H9 (cell line): ENCODE measurements at regions not wholly inside any gene's neighbourhood (a gene's known extent, or its start where the extent isn't known, plus 50 kb on each side); places are given as distances from the start of the nearest gene placed in this dataset.
"Not testable (repeated sequence)": the region's sequence is repeated elsewhere in the genome, so short reads cannot be mapped to it uniquely, and the experiment has no call there.

ENCODE experiments used
- DNase-seq: peaks from one replicate; pipeline ENCODE4 v3.0.0-alpha.2; 2017
- H2AFZ ChIP-seq: one replicate; pipeline ENCODE4 v1.6.1; 2013; ENCODE audit warnings: mild to moderate bottlenecking, low read length, control low read depth, moderate library complexity
- H2AK5ac ChIP-seq: 2 replicates; pipeline ENCODE4 v1.6.1; 2013; ENCODE audit warnings: low read length, control low read depth, mixed read lengths; ENCODE audit not compliant: insufficient read length
- H2BK120ac ChIP-seq: one replicate; pipeline ENCODE4 v1.6.1; 2013; ENCODE audit warnings: low read depth, mild to moderate bottlenecking, low read length, control low read depth, inconsistent platforms; ENCODE audit not compliant: poor library complexity, severe bottlenecking
- H2BK12ac ChIP-seq: 2 replicates; pipeline ENCODE4 v1.6.1; 2013; ENCODE audit warnings: low read length, control low read depth, mixed read lengths, low read depth; ENCODE audit not compliant: insufficient read length
- H2BK15ac ChIP-seq: 2 replicates; pipeline ENCODE4 v1.6.1; 2013; ENCODE audit warnings: low read depth, low read length, control low read depth
- H2BK20ac ChIP-seq: one replicate; pipeline ENCODE4 v1.6.1; 2013; ENCODE audit warnings: low read depth, mild to moderate bottlenecking, low read length, control low read depth, inconsistent platforms; ENCODE audit not compliant: poor library complexity, severe bottlenecking
- H2BK5ac ChIP-seq: 2 replicates; pipeline ENCODE4 v1.6.1; 2013; ENCODE audit warnings: low read length, control low read depth, mixed read lengths; ENCODE audit not compliant: insufficient read length
- H3K14ac ChIP-seq: 2 replicates; pipeline ENCODE4 v1.6.1; 2013; ENCODE audit warnings: low read length, control low read depth; ENCODE audit not compliant: insufficient read depth
- H3K18ac ChIP-seq: 2 replicates; pipeline ENCODE4 v1.6.1; 2013; ENCODE audit warnings: low read depth, mild to moderate bottlenecking, mixed read lengths, low read length, control low read depth; ENCODE audit not compliant: insufficient read length
- H3K23ac ChIP-seq: 2 replicates; pipeline ENCODE4 v1.6.1; 2013; ENCODE audit warnings: low read length, control low read depth, mixed read lengths, low read depth; ENCODE audit not compliant: insufficient read length
- H3K23me2 ChIP-seq: 2 replicates; pipeline ENCODE4 v1.6.1; 2013; ENCODE audit warnings: low read depth, mild to moderate bottlenecking, mixed read lengths, low read length, control low read depth; ENCODE audit not compliant: insufficient read length, poor library complexity, severe bottlenecking
- H3K27ac ChIP-seq: 2 replicates; pipeline ENCODE4 v1.5.1; 2013; ENCODE audit warnings: low read length, control low read depth, mixed read lengths, low read depth; ENCODE audit not compliant: insufficient read length
- H3K27me3 ChIP-seq: 2 replicates; pipeline ENCODE4 v1.6.1; 2013; ENCODE audit warnings: low read length, control low read depth, inconsistent platforms; ENCODE audit not compliant: insufficient read depth
- H3K4ac ChIP-seq: 2 replicates; pipeline ENCODE4 v1.6.1; 2013; ENCODE audit warnings: low read depth, mild to moderate bottlenecking, control low read depth, inconsistent platforms, low read length, moderate library complexity
- H3K4me1 ChIP-seq: 2 replicates; pipeline ENCODE4 v1.6.1; 2013; ENCODE audit warnings: low read length, control low read depth, inconsistent platforms; ENCODE audit not compliant: insufficient read depth
- H3K4me2 ChIP-seq: 2 replicates; pipeline ENCODE4 v1.6.1; 2013; ENCODE audit warnings: low read length, control low read depth, mixed read lengths; ENCODE audit not compliant: insufficient read length, insufficient read depth
- H3K56ac ChIP-seq: 2 replicates; pipeline ENCODE4 v1.6.1; 2013; ENCODE audit warnings: low read depth, mild to moderate bottlenecking, mixed read lengths, low read length, control low read depth; ENCODE audit not compliant: insufficient read length
- H3K79me1 ChIP-seq: 2 replicates; pipeline ENCODE4 v1.6.1; 2013; ENCODE audit warnings: low read depth, mild to moderate bottlenecking, moderate library complexity, low read length, control low read depth, inconsistent platforms; ENCODE audit not compliant: insufficient read depth, poor library complexity, severe bottlenecking
- H3K79me2 ChIP-seq: 2 replicates; pipeline ENCODE4 v1.6.1; 2013; ENCODE audit warnings: low read length, control low read depth, inconsistent platforms; ENCODE audit not compliant: insufficient read depth
- H3K9ac ChIP-seq: 2 replicates; pipeline ENCODE4 v1.6.1; 2013; ENCODE audit warnings: low read length, control low read depth, mixed read lengths; ENCODE audit not compliant: insufficient read length; ENCODE audit errors: extremely low read depth
- H3K9me3 ChIP-seq: one replicate; pipeline ENCODE4 v1.6.1; 2013; ENCODE audit warnings: low read depth, low read length, inconsistent platforms; ENCODE audit not compliant: control insufficient read depth
- H3T11ph ChIP-seq: one replicate; pipeline ENCODE4 v1.6.1; 2013; ENCODE audit warnings: mild to moderate bottlenecking, low read length, control low read depth, inconsistent platforms
- H4K20me1 ChIP-seq: one replicate; pipeline ENCODE4 v1.6.1; 2013; ENCODE audit not compliant: control insufficient read depth, insufficient read length, insufficient read depth
- H4K5ac ChIP-seq: 2 replicates; pipeline ENCODE4 v1.6.1; 2013; ENCODE audit warnings: low read depth, mild to moderate bottlenecking, mixed read lengths, low read length, control low read depth; ENCODE audit not compliant: insufficient read length
- H4K8ac ChIP-seq: replicated peaks from 2 replicates; pipeline ENCODE4 v1.6.1; 2013; ENCODE audit warnings: low read length, control low read depth, mixed read lengths, low read depth; ENCODE audit not compliant: insufficient read length
- H4K91ac ChIP-seq: 2 replicates; pipeline ENCODE4 v1.6.1; 2013; ENCODE audit warnings: low read depth, mild to moderate bottlenecking, moderate library complexity, mixed read lengths, low read length, control low read depth; ENCODE audit not compliant: insufficient read length
- H3K27ac Mint-ChIP-seq, 3 experiments: 2 replicates in 2 of 3; 3 replicates in 1 of 3; pipeline ENCODE4 v1.8.0; 2020 to 2021; ENCODE audit warnings: mixed read lengths in 3 of 3, mild to moderate bottlenecking in 1 of 3, moderate library complexity in 1 of 3
- H3K27me3 Mint-ChIP-seq: 2 replicates; pipeline ENCODE4 v1.8.0; 2021; ENCODE audit warnings: low read depth, mild to moderate bottlenecking, moderate library complexity, mixed read lengths
- H3K36me3 Mint-ChIP-seq, 3 experiments: 2 replicates in 2 of 3; 3 replicates in 1 of 3; pipeline ENCODE4 v1.8.0; 2020 to 2021; ENCODE audit warnings: low read depth in 3 of 3, mixed read lengths in 3 of 3; ENCODE audit not compliant: insufficient read depth in 1 of 3
- H3K4me1 Mint-ChIP-seq, 2 experiments: 2 replicates each; pipeline ENCODE4 v1.8.0; 2020; ENCODE audit warnings: mixed read lengths in 2 of 2
- H3K4me3 Mint-ChIP-seq, 2 experiments: 2 replicates in 1 of 2; 3 replicates in 1 of 2; pipeline ENCODE4 v1.8.0; 2020 to 2021; ENCODE audit warnings: mild to moderate bottlenecking in 2 of 2, mixed read lengths in 2 of 2, moderate library complexity in 1 of 2
- H3K9me3 Mint-ChIP-seq, 2 experiments: 2 replicates in 1 of 2; 3 replicates in 1 of 2; pipeline ENCODE4 v1.8.0; 2020; ENCODE audit warnings: mild to moderate bottlenecking in 2 of 2, mixed read lengths in 2 of 2, moderate library complexity in 1 of 2
- CTCF ChIP-seq: fragments of 200-600 bp; sonication (generic); conservative IDR thresholded peaks from 3 replicates; pipeline ENCODE4 v1.8.0; 2021; ENCODE audit warnings: antibody characterized with exemption, mild to moderate bottlenecking
- WGBS: extraction: QIAGEN DNeasy Blood & Tissue Kit; methylation state at CpG from one replicate; pipeline ENCODE4 v1.1.7; 2013; ENCODE audit warnings: missing lambda C conversion rate, low lambda C conversion rate, mixed read lengths; ENCODE audit not compliant: insufficient read length; ENCODE audit errors: extremely low coverage; 5-methylcytosine and 5-hydroxymethylcytosine counted together

GRCh38 chr9:90505695-90506094 is 136.9 kb downstream of the DIRAS2 start:
- Histone ChIP-seq H3K4me1 (peaks cover 6% of the 10 kb centered on the region; the same call in 1 of the 2 replicates), H3T11ph (no peak overlapping the region), H3K79me2 (no peaks in the 10 kb centered on the region), H2BK20ac (no peak overlapping the region), H3K79me1 (no peaks in the 10 kb centered on the region), H3K4me2 (no peak overlapping the region), H2BK12ac (no peak overlapping the region), H3K14ac (no peak overlapping the region), H2BK5ac (no peak overlapping the region), H3K27ac (no peak overlapping the region), H4K8ac (no peak overlapping the region), H2AK5ac (no peak overlapping the region), H4K20me1 (no peaks in the 10 kb centered on the region), H4K5ac (no peak overlapping the region), H3K9ac (no peak overlapping the region), H3K23me2 (no peaks in the 10 kb centered on the region), H3K56ac (no peak overlapping the region), H3K4ac (no peak overlapping the region), H2BK15ac (no peak overlapping the region), H3K23ac (no peak overlapping the region), H3K27me3 (no peaks in the 10 kb centered on the region), H3K18ac (no peak overlapping the region), H2BK120ac (no peak overlapping the region), H2AFZ (no peak overlapping the region), H4K91ac (no peak overlapping the region), H3K9me3 (no peaks in the 10 kb centered on the region)
- H3K4me3 Mint-ChIP-seq, result no peak overlapping the region
- H3K27me3 Mint-ChIP-seq, result no peaks in the 10 kb centered on the region
- TF ChIP-seq CTCF, result no peak
- H3K36me3 Mint-ChIP-seq, result peaks cover 0 to 7% (median 7%) of the 10 kb centered on the region in 3 experiments; a peak in 4 of 7 replicates
- H3K9me3 Mint-ChIP-seq, result peaks cover 0 to 6% of the 10 kb centered on the region in 2 experiments; a peak in 2 of 5 replicates
- peaks cover 18 to 19% of the 10 kb centered on the region in 2 experiments for H3K4me1 Mint-ChIP-seq
- DNase-seq, result no peak
- H3K27ac Mint-ChIP-seq, result no peak overlapping the region
- no CpG with 5 or more reads among the region's 1 CpG for WGBS

GRCh38 chr9:90506402-90506801 is 136.2 kb downstream of the DIRAS2 start:
- H3K23me2 ChIP-seq, H3K9me3 ChIP-seq, H4K91ac ChIP-seq, DNase-seq, H3K4me3 Mint-ChIP-seq, H2BK20ac ChIP-seq, H3K56ac ChIP-seq, H4K5ac ChIP-seq, H3K27ac Mint-ChIP-seq, H3K27ac ChIP-seq, H3K79me1 ChIP-seq, H3K4me1 ChIP-seq, H3K23ac ChIP-seq, H2AK5ac ChIP-seq, H3K27me3 Mint-ChIP-seq, H2BK5ac ChIP-seq, H2BK120ac ChIP-seq, H3K4me2 ChIP-seq, H3K18ac ChIP-seq, H3K4ac ChIP-seq, H4K20me1 ChIP-seq, H2AFZ ChIP-seq, H2BK15ac ChIP-seq, H3T11ph ChIP-seq, H3K14ac ChIP-seq, H2BK12ac ChIP-seq, H3K9me3 Mint-ChIP-seq, H3K9ac ChIP-seq, H3K36me3 Mint-ChIP-seq, H3K79me2 ChIP-seq, H4K8ac ChIP-seq, H3K27me3 ChIP-seq: not testable (repeated sequence)
- no CpG with 5 or more reads among the region's 4 CpGs for WGBS
- H3K4me1 Mint-ChIP-seq, result peaks cover 11 to 12% of the 10 kb centered on the region in 2 experiments
